ENCODE measurements at regions not wholly inside any gene's neighbourhood (a gene's known extent, or its start where the extent isn't known, plus 50 kb on each side); places are given as distances from the start of the nearest gene placed in this dataset.

DNA sequence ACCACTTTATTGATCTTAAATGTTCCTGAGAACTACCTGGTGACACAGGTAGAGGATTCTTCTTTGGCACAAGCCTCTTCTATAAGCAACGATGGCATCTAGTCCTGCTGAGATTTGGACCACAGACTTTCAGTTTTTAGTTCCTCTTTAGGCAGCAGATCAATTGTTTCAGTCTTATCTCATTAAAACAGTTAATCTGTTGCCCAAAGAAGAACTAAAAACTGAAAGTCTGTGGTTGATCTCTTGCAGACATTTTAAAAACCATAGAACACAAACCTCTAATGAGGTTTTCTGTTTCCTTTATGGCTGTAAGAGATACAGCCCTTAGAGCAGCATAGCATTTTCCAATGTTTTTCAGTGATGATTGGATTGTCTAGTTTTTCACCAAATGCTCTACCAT, 480.9 kb downstream of the MTRR start:
- Histone ChIP-seq H3K27ac (no peak overlapping the region), H3K36me3 (no peaks in the 10 kb centered on the region), H3K9me3 (peaks cover 0 to 3% of the 10 kb centered on the region in 2 donors), H3K4me1 (no peaks in the 10 kb centered on the region), H3K4me3 (no peak overlapping the region), H3K27me3 (no peaks in the 10 kb centered on the region)
- intact Hi-C loops (cut with DNase I): no loop called here
- no peak for TF ChIP-seq CTCF (IDR thresholded peaks at IDR 0.05)
- no peak for ATAC-seq
- no peak for DNase-seq

GRCh38 chr5:8350644-8351339, 481.8 kb downstream of the MTRR start:
- H3K4me3 ChIP-seq: no peak overlapping the region
- no peak for TF ChIP-seq CTCF (IDR thresholded peaks at IDR 0.05)
- H3K9me3 ChIP-seq: peaks cover 0 to 3% of the 10 kb centered on the region in 2 donors
- H3K36me3 ChIP-seq: no peaks in the 10 kb centered on the region
- no peaks in the 10 kb centered on the region for H3K27me3 ChIP-seq
- ATAC-seq (no peak), DNase-seq (no peak)
- H3K4me1 ChIP-seq: no peaks in the 10 kb centered on the region
- no peak overlapping the region for H3K27ac ChIP-seq
- intact Hi-C loops (cut with DNase I): no loop called here

- DNase-seq (no peak), ATAC-seq (no peak)
- Histone ChIP-seq H3K4me1 (no peaks in the 10 kb centered on the region), H3K36me3 (no peaks in the 10 kb centered on the region), H3K4me3 (no peak overlapping the region), H3K27ac (no peak overlapping the region), H3K9me3 (no peaks in the 10 kb centered on the region), H3K27me3 (no peaks in the 10 kb centered on the region)
- intact Hi-C loops (cut with DNase I): no loop called here
- no peak for TF ChIP-seq CTCF (IDR thresholded peaks at IDR 0.05)
These were observed 487.0 kb downstream of the MTRR start for GRCh38 chr5:8355981-8356380.

GRCh38 chr5:8360012-8360411, 491.1 kb downstream of the MTRR start:
- Histone ChIP-seq H3K36me3 (no peaks in the 10 kb centered on the region), H3K4me3 (no peak overlapping the region), H3K9me3 (no peaks in the 10 kb centered on the region), H3K27me3 (no peaks in the 10 kb centered on the region), H3K4me1 (no peaks in the 10 kb centered on the region), H3K27ac (no peak overlapping the region)
- ATAC-seq: no peak
- no peak for TF ChIP-seq CTCF (IDR thresholded peaks at IDR 0.05)
- intact Hi-C loops (cut with DNase I): no loop called here
- DNase-seq: no peak

DNA sequence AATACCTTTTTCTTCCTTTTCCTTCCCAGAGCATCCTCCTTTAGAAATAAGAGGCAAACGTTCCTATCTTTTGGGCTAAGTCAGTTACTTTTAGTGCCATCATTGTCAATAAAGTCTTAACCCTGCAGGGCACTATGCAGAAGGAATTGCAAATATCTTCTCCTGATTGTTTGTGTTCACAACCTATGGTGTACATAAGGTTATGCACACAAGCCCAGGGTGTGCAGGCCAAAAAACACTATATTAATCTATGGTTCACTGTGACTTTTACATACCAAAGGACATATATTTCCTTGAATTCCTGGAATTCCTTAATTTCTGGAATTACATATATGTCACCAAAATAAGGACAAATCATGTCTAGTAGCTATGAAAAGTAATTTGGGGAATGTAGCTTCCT, 493.5 kb downstream of the MTRR start:
- no peaks in the 10 kb centered on the region for H3K36me3 ChIP-seq
- H3K9me3 ChIP-seq: no peaks in the 10 kb centered on the region
- ATAC-seq (no peak), DNase-seq (no peak)
- no peak for TF ChIP-seq CTCF (IDR thresholded peaks at IDR 0.05)
- no peak overlapping the region for H3K4me3 ChIP-seq
- no peaks in the 10 kb centered on the region for H3K27me3 ChIP-seq
- no peaks in the 10 kb centered on the region for H3K4me1 ChIP-seq
- no peak overlapping the region for H3K27ac ChIP-seq
- intact Hi-C loops (cut with DNase I): no loop called here

Data from left lung (tissue), 4 donors.